T-helper 1 cell treated with Interleukin-12 subunit alpha and Interleukin-12 subunit beta and Interleukin-4 antibody, amounts not matched to agents 30 μg/mL and 1 μg/mL, for 36 hours (primary cell): ENCODE measurements at regions not wholly inside any gene's neighbourhood (a gene's known extent, or its start where the extent isn't known, plus 50 kb on each side); places are given as distances from the start of the nearest gene placed in this dataset.
"Not testable (repeated sequence)": the region's sequence is repeated elsewhere in the genome, so short reads cannot be mapped to it uniquely, and the experiment has no call there.

Experiments
- H3K27ac Mint-ChIP-seq: one replicate; pipeline ENCODE4 v1.8.0; 2021; ENCODE audit warnings: mild to moderate bottlenecking, mixed read lengths
- H3K27me3 Mint-ChIP-seq: one replicate; pipeline ENCODE4 v1.8.0; 2021; ENCODE audit warnings: low read depth, mixed read lengths
- H3K36me3 Mint-ChIP-seq: one replicate; pipeline ENCODE4 v1.8.0; 2021; ENCODE audit warnings: low read depth, mixed read lengths
- H3K4me1 Mint-ChIP-seq: one replicate; pipeline ENCODE4 v1.8.0; 2021; ENCODE audit warnings: low read depth, mixed read lengths
- H3K4me3 Mint-ChIP-seq: one replicate; pipeline ENCODE4 v1.8.0; 2021; ENCODE audit warnings: mild to moderate bottlenecking, moderate library complexity, mixed read lengths
- H3K9me3 Mint-ChIP-seq: one replicate; pipeline ENCODE4 v1.8.0; 2021; ENCODE audit warnings: mixed read lengths

DNA sequence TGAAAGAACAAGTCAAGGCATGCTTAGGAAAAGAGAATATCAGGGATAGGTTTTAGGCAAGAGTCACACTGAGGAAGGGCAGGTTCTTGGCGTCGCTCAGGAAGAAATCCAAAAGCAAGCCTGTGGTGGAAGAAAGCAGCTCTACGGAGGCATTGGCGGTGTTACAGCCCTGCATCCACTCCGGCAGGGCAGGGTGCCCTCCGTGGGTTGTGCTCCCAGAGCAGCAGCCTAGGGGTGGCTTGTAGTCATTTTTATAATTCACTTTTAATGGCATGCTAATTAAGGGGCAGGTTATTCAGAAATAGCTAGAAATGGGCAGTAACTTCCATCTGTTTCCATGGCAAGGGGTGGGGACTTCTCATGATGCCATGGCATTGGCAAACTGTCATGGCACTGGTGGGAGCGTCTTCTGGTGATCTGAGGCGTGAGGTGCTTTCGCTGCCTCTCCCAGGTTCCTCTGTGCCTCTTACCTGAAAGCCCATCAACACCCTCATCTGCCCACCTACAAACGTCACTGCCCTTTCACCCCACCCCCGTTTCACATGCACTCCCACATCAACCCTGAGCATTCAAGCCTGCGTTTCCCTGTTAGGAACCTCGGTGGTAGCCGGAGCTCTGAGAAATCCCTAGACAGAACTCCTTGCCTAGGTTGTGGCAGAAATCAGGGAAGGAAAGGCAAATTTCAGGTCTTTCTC, 1763.8 kb upstream of the TPTE start:
- not testable (repeated sequence) for H3K36me3 Mint-ChIP-seq, H3K27me3 Mint-ChIP-seq, H3K27ac Mint-ChIP-seq, H3K4me3 Mint-ChIP-seq, H3K4me1 Mint-ChIP-seq
- peaks cover 46% of the 10 kb centered on the region for H3K9me3 Mint-ChIP-seq

DNA sequence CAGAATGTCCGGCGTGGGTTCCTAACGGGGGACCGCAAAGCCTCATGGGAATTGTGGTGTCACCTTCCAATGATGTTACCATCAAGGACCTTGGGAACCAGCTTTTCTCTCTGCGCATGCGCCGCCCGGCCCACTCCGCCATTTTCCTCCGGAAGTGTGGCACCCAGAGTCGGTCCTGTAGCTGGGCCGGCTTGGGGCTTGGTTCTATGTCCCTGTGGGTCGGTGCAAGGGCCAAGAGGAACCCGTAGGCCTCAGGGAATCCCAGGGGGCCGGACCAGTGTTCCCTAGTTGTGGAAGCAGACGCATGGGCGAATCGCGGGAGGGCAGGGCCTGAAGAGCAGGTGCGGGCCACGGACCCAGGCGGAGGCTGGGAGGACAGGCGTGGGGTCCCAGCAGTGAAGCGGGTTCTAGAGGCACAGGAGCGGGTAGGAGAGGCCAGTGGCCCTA, 1762.4 kb upstream of the TPTE start:
- not testable (repeated sequence) for H3K4me3 Mint-ChIP-seq, H3K4me1 Mint-ChIP-seq, H3K36me3 Mint-ChIP-seq, H3K27me3 Mint-ChIP-seq, H3K27ac Mint-ChIP-seq
- peaks cover 52% of the 10 kb centered on the region for H3K9me3 Mint-ChIP-seq

DNA sequence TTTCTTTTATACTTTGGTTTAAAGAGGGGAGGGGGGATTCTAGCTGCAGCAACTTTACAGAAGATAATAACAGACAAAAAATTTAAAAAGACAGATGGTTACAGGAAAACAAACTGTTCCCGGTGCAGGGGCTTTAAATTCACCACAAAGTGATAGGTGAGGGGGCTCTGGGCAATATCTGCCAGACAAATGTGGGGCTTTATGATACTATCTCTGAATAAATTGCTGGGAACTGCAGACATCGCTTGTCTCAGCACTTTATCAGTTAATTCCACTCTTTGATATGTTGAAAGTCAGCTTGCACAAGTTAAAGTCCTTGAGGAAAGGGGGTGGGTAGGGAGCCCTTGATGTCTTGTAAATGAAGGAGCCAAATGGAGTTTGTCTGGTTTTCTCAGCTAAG, 1759.1 kb upstream of the TPTE start:
- H3K4me3 Mint-ChIP-seq, H3K27ac Mint-ChIP-seq, H3K27me3 Mint-ChIP-seq, H3K36me3 Mint-ChIP-seq, H3K4me1 Mint-ChIP-seq: not testable (repeated sequence)
- H3K9me3 Mint-ChIP-seq: peaks cover 55% of the 10 kb centered on the region

DNA sequence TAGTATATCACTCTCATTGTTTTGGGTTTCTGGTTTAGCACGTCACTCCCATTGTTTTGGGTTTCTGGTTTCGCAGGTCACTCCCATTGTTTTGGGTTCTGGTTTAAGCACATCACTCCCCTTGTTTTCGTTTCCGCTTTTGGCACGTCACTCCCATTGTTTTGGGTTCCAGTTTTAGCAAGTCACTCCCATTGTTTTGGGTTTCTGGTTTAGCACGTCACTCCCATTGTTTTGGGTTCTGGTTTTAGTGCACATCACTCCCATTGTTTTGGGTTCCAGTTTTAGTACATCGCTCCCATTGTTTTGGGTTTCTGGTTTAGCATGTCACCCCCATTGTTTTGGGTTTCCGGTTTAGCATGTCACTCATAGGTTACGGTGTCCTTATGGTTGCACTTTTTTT, 1757.0 kb upstream of the TPTE start:
- H3K36me3 Mint-ChIP-seq, H3K4me1 Mint-ChIP-seq, H3K27ac Mint-ChIP-seq, H3K27me3 Mint-ChIP-seq, H3K4me3 Mint-ChIP-seq: not testable (repeated sequence)
- peaks cover 41% of the 10 kb centered on the region for H3K9me3 Mint-ChIP-seq

DNA sequence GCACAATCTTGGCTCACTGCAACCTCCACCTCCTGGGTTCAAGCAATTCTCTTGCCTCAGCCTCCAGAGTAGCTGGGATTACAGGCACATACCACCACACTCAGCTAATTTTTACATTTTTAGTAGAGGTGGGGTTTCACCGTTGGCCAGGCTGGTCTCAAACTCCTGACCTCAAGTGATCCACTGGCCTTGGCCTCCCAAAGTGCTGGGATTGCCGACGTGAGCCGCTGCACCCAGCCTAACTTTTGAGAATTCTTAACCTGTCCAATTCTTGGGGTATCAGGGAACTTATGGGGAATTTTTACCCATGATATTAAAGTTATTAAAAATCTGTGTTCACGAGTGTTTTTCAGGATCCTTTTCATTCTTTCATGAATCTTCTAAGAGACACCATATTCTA, 1755.2 kb upstream of the TPTE start:
- H3K27ac Mint-ChIP-seq, H3K4me1 Mint-ChIP-seq, H3K4me3 Mint-ChIP-seq, H3K27me3 Mint-ChIP-seq, H3K36me3 Mint-ChIP-seq: not testable (repeated sequence)
- peaks cover 40% of the 10 kb centered on the region for H3K9me3 Mint-ChIP-seq

DNA sequence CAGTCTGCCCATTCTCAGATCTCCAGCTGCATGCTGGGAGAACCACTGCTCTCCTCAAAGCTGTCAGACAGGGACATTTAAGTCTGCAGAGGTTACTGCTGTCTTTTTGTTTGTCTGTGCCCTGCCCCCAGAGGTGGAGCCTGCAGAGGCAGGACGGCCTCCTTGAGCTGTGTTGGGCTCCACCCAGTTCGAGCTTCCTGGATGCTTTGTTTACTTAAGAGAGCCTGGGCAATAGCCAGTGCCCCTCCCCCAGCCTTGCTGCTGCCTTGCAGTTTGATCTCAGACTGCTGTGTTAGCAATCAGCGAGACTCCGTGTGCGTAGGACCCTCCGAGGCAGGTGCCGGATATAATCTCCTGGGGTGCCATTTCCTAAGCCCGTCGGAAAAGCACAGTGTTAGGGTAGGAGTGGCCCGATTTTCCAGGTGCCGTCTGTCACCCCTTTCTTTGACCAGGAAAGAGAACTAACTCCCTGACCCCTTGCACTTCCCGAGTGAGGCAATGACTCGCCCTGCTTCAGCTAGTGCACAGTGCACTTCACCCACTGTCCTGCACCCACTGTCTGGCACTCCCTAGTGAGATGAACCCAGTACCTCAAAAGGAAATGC, 1748.4 kb upstream of the TPTE start:
- not testable (repeated sequence) for H3K36me3 Mint-ChIP-seq, H3K4me1 Mint-ChIP-seq, H3K27me3 Mint-ChIP-seq, H3K27ac Mint-ChIP-seq, H3K4me3 Mint-ChIP-seq
- H3K9me3 Mint-ChIP-seq: peaks cover 28% of the 10 kb centered on the region

DNA sequence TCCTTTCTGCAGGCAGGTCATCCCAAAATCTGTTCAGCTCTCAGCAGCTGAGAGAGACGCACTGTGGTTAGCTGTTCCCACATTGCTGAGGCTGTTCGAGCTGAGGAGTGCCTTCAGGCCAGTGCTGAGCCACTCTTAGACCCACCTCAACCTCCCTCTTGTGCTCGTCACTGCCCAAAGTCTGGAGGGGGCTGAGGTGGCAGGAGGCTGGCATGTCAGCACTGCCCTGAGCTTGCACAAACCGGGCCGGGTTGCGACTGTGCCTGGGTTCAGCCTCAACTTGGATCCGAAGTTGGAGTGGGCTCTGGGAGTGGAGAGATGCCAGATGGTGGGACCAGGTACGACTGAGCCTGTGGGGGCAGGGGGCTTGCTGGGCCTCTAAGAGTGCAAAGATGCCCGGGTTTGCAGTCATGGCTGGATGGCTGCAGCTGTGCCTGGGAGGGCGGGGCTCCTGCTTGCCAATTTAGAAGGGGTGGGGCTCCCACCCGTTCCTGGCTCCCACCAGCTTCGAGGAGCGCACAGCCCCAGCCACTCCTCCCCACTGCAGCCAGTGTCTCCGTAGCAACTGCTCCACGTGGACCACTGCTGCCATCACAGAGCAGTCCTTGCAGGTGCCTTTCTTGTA, 1745.7 kb upstream of the TPTE start:
- H3K36me3 Mint-ChIP-seq, H3K27me3 Mint-ChIP-seq, H3K4me3 Mint-ChIP-seq, H3K27ac Mint-ChIP-seq, H3K4me1 Mint-ChIP-seq: not testable (repeated sequence)
- H3K9me3 Mint-ChIP-seq: peaks cover 26% of the 10 kb centered on the region

DNA sequence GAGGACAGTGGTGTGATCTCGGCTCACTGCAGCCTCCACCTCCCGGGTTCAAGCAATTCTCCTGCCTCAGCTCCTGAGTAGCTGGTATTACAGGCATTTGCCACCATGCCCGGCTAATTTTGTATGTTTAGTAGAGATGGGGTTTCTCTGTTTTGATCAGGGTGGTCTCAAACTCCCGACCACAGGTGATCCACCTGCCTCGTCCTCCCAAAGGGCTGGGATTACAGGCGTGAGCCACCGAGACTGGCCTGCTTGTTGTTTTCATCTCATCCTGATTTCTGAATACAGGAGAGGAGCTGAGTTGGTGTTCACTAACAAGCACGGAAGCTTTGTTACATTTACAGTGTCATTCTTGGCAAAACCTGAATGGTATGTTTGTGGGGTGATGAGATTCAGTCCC, 1744.1 kb upstream of the TPTE start:
- not testable (repeated sequence) for H3K27ac Mint-ChIP-seq, H3K36me3 Mint-ChIP-seq, H3K27me3 Mint-ChIP-seq, H3K4me3 Mint-ChIP-seq, H3K4me1 Mint-ChIP-seq
- peaks cover 24% of the 10 kb centered on the region for H3K9me3 Mint-ChIP-seq

DNA sequence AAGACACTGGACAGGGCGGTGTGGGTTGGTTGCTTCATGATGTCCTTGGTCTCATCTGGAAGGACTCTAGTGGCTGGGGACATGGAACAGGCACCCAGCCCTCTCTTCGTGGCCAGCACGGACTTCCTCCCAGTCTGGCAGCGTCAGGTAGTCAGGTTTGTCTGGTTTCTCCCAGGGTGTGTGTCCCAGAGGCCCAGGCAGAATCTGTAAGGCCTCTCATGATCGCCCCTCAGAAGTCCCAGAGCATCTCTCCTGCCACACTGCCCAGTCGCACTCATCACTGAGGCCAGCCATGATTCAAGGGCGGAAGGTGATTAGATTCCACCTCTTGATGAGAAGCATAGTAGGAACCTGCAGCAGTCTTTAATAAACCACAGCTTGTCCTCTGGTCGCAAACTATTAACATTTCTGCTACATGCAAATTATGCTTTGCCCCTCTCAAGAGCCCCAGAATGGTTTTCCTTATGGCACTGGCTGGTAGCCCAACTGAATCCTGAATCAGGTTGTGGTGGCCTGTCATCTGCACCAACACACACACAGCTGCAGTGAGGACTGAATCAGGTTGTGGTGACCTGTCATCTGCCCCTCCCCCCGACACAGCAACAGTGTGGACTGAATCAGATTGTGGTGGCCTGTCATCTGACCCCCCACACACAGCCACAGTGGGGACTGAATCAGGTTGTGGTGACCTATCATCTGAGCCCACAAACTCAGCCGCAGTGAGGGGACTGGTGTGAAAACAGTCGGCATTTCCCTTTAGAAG, 1742.9 kb upstream of the TPTE start:
- not testable (repeated sequence) for H3K4me1 Mint-ChIP-seq, H3K27me3 Mint-ChIP-seq, H3K36me3 Mint-ChIP-seq, H3K27ac Mint-ChIP-seq, H3K4me3 Mint-ChIP-seq
- H3K9me3 Mint-ChIP-seq: peaks cover 25% of the 10 kb centered on the region

DNA sequence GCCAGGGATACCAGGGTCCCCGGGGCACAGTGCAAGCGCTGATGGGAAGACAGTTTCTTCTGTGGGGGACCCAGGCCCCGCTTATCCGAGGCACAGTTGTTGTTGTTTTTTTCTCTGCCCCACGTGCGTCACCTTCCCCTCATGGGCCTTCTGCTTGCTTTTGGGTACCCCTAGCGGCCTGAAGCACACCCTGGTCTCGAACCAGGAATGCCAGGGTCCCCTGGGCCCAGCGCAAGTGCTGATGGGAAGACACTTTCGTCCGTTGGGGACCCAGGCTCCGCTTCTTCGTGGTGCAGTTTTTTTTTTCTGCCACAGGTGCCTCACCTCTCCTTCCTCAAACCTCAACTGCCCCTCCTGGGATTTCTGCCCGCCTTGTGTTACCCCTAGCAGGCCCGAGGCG, 1708.5 kb upstream of the TPTE start:
- not testable (repeated sequence) for H3K27me3 Mint-ChIP-seq, H3K4me3 Mint-ChIP-seq, H3K9me3 Mint-ChIP-seq, H3K27ac Mint-ChIP-seq, H3K36me3 Mint-ChIP-seq, H3K4me1 Mint-ChIP-seq

DNA sequence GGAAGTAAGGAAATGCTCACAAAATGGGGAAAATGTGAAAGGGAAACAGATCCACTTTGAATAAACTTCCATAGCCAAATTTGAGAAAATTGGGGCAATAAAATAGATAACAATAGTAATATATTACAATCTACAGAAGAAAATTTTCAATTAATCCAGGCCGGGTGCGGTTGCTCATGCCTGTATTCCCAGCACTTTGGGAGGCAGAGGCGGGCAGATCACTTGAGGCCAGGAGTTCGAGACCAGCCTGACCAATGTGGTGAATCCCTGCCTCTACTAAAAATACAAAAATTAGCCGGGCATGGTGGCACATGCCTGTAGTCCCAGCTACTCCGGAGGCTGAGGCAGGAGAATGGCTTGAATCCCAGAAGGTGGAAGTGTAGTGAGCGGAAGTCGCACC, 1687.1 kb upstream of the TPTE start:
- not testable (repeated sequence) for H3K4me3 Mint-ChIP-seq, H3K9me3 Mint-ChIP-seq, H3K27ac Mint-ChIP-seq, H3K36me3 Mint-ChIP-seq, H3K27me3 Mint-ChIP-seq, H3K4me1 Mint-ChIP-seq
